Urothelium cell line (cell line): ENCODE measurements at regions not wholly inside any gene's neighbourhood (a gene's known extent, or its start where the extent isn't known, plus 50 kb on each side); places are given as distances from the start of the nearest gene placed in this dataset.
A peak's percentile ranks its signal among the peaks of the same experiment; 100 is the strongest.

Source experiments
- DNase-seq: peaks from one replicate; pipeline ENCODE4 v3.0.0; 2011; ENCODE audit warnings: low spot score, mixed read lengths
- FAIRE-seq: peaks from 2 replicates; lab custom pipeline; 2011; peaks lifted over from hg19 to GRCh38; lab: Jason Lieb, UNC

DNA sequence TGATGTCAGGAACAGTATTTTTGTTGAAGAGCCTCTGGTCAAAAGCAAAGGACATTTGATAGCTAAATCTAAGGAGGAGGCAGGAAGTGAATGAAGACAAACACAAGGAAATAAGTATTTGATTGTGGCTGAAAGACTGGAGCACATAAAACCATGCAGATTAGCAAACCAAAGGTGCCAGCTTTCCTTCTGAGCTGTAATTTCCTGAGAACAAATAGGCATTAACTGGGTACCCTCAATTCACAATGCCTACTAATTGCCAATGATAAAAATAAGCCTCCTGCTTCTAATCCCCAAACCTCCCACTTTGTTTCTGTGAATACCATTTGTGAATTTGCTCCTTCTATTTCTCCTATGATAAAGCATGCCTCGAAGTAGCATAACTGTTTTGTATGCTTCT is 1279.6 kb upstream of the USP15 start:
- no peak for FAIRE-seq

GRCh38 chr12:60981473-60981872 is 1278.7 kb upstream of the USP15 start:
- FAIRE-seq = no peak
- no peak for DNase-seq

More for the DNA sequence above, 1279.6 kb upstream of the USP15 start:
- no peak for DNase-seq

GRCh38 chr12:60992087-60992486 is 1268.1 kb upstream of the USP15 start:
- DNase-seq (no peak), FAIRE-seq (no peak)

GRCh38 chr12:60995256-60995825 is 1264.9 kb upstream of the USP15 start:
- DNase-seq (no peak), FAIRE-seq (no peak)

DNA sequence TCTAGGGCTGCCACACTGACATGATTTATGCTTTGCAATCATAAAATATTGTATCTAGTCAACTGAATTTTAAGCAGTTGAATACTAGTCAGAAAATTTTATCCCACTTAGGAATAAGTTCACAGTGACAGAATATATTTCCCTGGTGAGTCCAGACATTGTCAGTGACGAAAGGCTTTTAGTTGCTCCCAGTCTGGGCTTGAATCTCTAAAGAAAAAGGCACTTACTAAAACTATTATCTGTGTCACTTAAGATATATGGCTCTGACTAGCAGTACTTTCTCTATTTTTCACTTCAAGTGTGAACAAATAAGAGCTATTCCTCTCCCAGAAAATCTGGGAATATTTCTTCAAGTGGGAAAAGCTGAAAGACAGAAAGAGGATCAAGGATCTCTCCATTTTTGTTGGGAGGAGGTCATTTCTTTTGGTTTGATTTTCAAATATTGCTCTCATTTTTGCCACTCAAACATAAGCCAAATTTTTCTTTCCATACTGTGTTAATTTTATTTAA is 1262.3 kb upstream of the USP15 start:
- DNase-seq = no peak
- no peak for FAIRE-seq

DNA sequence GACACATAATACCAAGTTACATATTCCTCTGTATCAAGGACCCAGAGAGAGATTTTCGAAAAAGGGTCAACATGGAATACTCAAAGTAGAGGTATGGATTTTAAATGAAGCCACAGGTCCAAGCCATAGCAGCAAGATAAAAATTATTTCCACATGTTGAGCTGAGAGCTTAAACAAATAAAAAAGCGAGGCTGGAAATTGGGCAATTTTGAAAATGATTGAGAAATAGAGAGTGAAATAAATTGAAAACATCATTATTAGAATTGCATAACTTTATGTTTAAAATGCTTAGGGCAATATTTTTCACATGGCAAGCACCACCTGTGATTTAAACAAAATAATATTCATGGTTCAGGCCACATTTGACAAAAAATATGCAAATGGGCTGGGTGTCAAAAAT is 1251.0 kb upstream of the USP15 start:
- no peak for FAIRE-seq

GRCh38 chr12:61011767-61012423 is 1248.3 kb upstream of the USP15 start:
- FAIRE-seq (no peak), DNase-seq (no peak)

More for the DNA sequence above, 1251.0 kb upstream of the USP15 start:
- no peak for DNase-seq

- DNase-seq (no peak), FAIRE-seq (no peak)
Observed at GRCh38 chr12:61018571-61018970, 1241.6 kb upstream of the USP15 start.

DNA sequence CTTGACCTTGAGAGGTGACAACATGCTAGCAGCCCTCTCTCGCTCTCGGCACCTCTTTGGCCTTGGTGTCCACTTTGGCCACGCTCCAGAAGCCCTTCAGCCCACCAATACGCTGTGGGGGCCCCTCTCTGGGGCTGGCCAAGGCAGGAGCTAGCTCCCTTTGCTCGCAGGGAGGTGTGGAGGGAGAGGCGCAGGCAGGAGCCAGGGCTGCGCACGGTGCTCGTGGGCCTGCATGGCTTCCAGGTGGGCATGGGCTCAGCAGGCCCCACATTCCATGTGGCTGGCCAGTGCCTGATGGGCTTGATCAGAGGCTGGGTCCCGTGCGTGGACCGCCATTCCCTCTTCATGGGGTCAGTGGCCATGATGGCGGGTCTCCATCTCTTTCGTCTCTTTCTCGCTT is 1237.0 kb upstream of the USP15 start:
- no peak for DNase-seq
- no peak for FAIRE-seq

GRCh38 chr12:61029516-61029915 is 1230.7 kb upstream of the USP15 start:
- FAIRE-seq = no peak
- no peak for DNase-seq

DNA sequence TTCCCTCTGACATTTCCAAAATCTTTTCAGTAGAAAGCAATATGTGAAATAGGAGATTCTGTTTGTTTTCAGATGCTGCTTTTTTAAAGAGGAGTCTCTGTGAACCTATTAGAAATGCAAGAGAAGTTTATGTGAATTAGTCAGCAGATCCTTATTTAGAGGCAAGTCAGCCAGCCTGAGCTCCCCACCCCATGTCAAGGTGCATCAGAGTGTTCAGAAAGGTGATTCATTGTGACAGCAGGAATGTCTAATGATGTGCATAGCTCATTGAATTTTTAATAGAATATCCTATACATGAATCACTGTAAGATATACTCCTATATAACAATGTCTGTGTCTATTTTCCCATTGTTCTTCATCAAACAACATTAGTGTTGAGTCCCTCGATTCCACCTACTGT is 1222.4 kb upstream of the USP15 start:
- DNase-seq (peak; percentile 2), FAIRE-seq (no peak)

GRCh38 chr12:61043838-61044237 is 1216.4 kb upstream of the USP15 start:
- FAIRE-seq (no peak), DNase-seq (no peak)

DNA sequence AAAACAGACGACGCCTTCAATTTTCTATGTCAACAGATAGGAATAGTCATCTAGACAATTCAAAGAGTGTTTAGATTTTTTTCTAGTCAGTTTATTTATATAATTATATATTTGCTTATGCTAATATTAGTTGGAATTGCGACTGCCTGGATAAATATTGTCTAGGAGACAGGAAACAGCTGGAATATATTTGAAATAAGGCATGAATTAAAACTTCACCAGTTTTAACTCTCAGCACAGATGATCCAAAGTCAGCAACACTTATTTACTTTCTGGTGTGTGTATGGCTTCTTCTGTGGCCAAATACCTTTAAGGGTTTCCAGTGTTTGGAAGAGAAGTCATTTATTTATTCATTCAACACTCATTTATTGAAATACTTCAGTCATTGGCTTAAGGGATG is 1215.4 kb upstream of the USP15 start:
- DNase-seq (no peak), FAIRE-seq (no peak)

- no peak for DNase-seq
- FAIRE-seq = no peak
Observed at GRCh38 chr12:61070640-61071414, 1189.4 kb upstream of the USP15 start.

- DNase-seq (no peak), FAIRE-seq (no peak)
Observed at GRCh38 chr12:61072717-61073116, 1187.5 kb upstream of the USP15 start.

DNA sequence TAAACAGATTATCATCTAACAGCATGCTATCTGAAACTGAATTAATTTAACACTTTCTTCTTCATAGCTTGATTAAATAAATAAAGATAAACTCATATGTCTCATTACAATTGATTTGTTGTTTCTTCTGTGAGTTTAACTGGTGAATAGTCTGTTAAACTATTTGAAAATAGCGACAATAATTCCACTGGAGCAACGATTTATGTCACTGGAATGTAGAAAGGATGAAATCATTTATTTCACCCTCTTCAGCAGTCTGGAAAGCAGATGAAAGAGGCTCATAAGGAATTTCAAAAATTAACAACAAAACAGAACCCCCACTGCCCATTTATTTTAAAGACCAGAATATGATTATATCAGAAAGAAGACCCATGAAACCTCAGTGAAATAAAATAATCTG is 1165.1 kb upstream of the USP15 start:
- no peak for FAIRE-seq
- no peak for DNase-seq

DNA sequence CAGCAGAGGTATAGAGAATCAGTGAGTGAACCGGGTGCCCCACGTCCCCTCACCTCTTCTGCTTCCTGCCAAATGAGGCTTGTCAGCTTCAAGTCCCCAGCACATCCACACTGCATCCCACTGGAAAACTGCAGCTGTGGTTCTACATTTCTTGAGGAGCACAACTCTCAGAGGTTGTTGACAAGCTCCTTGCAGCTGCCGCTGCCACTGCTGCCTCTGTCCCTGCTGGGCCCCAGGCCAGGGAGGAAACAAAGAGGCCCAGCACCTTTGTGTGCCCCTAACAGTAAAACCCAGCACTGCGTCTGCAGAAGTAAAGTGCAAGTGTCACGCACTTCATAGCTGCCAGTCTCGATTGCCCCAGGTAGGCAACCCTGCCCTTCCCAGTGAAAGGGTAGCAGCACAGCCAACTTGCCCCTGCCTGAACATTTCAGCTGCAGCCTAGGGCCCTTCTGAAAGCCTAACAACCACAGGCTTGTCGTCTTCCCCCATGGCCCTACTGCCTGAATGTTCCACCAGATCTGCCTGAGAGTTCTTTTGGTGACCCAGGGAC is 1162.1 kb upstream of the USP15 start:
- DNase-seq (no peak), FAIRE-seq (no peak)

GRCh38 chr12:61107118-61107517 is 1153.1 kb upstream of the USP15 start:
- DNase-seq (no peak), FAIRE-seq (no peak)

DNA sequence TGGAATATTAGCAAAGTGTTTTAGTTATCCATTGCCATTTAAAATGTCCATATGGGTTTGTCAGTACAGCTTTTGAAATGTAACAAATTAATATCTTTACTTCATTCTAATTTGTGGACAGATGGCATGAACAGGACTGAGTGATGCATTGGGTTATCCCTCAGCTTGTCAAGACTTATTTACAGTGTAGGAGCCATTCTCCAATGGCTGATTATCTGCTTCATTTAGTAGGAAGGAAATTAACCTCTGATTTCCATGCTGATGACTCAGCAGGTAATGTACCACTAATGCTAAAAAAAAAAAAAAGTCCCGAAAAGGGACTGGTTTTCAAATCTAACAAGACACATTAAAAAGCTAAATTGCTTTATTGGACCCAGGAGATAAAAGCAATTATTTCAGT is 1149.0 kb upstream of the USP15 start:
- FAIRE-seq = no peak
- DNase-seq = no peak

GRCh38 chr12:61137677-61138414 is 1122.4 kb upstream of the USP15 start:
- DNase-seq (no peak), FAIRE-seq (no peak)

DNA sequence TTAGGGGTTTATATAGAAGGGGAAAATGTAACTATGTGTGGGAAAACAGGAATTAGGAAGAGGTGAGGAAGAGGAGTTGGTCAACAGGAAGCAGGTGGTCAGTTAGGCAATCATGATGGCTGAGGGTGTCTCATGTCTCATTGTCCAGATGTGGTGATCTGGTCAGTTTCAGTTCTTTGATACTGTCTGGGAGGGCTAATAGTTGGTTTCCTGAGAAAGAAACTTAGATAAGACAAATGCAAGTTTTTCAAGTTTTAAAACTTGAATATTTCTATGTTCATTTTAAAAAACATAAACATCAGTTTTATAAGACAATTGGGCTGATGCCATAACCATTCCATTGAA is 1121.8 kb upstream of the USP15 start:
- DNase-seq = no peak
- no peak for FAIRE-seq
